Gastroesophageal sphincter (tissue), 4 donors: ENCODE measurements at regions not wholly inside any gene's neighbourhood (a gene's known extent, or its start where the extent isn't known, plus 50 kb on each side); places are given as distances from the start of the nearest gene placed in this dataset.

ENCODE experiments used
- ATAC-seq: fragments of 150-250 bp; one replicate; pipeline ENCODE4 v1.9.1; 2016; ENCODE audit warnings: mild to moderate bottlenecking, moderate library complexity
- H3K27ac ChIP-seq, 4 donors: fragments of 200-600 bp; sonication (generic) in 3 of 4; 1 replicate in 3 of 4; 2 replicates in 1 of 4; pipeline ENCODE4 v1.5.1; 2016 to 2019
- H3K27me3 ChIP-seq: fragments of 200-600 bp; sonication (generic); one replicate; pipeline ENCODE4 v1.5.1; 2019
- H3K36me3 ChIP-seq, 2 donors: fragments of 200-600 bp; sonication (generic); one replicate each; pipeline ENCODE4 v1.5.1; 2019; ENCODE audit warnings: control low read depth in 1 of 2
- H3K4me1 ChIP-seq, 3 donors: fragments of 200-600 bp; sonication (generic); 1 replicate in 2 of 3; 2 replicates in 1 of 3; pipeline ENCODE4 v1.5.1; 2016 to 2019; ENCODE audit warnings: control low read depth in 2 of 3
- H3K4me3 ChIP-seq, 2 donors: fragments of 200-600 bp; sonication (generic); one replicate each; pipeline ENCODE4 v1.5.1; 2019; ENCODE audit warnings: mild to moderate bottlenecking in 1 of 2, moderate library complexity in 1 of 2
- H3K9me3 ChIP-seq, 3 donors: fragments of 200-600 bp; sonication (generic); one replicate each; pipeline ENCODE4 v1.5.1; 2017 to 2019; ENCODE audit warnings: control low read depth in 2 of 3
- EP300 ChIP-seq: sonication (generic); formaldehyde crosslinking; IDR thresholded peaks from one replicate; pipeline ENCODE4 v1.6.1; 2017; ENCODE audit warnings: antibody characterized with exemption, mild to moderate bottlenecking
- POLR2A ChIP-seq, 2 donors: fragments of 450-650 bp; IDR thresholded peaks; one replicate each; pipeline ENCODE4 v1.6.1; 2017; ENCODE audit warnings: antibody characterized with exemption in 2 of 2, mild to moderate bottlenecking in 2 of 2, moderate library complexity in 1 of 2
- POLR2AphosphoS5 ChIP-seq: sonication (generic); formaldehyde crosslinking; IDR thresholded peaks from one replicate; pipeline ENCODE4 v1.6.1; 2017; ENCODE audit warnings: antibody characterized with exemption
- WGBS, 2 donors: methylation state at CpG; one replicate each; pipeline ENCODE4 v1.1.5; 2018; ENCODE audit warnings: low coverage in 1 of 2; 5-methylcytosine and 5-hydroxymethylcytosine counted together
- TF ChIP-seq, protein P1 (sequence below), 4 experiments: fragments of 200-600 bp in 2 of 4; fragments of 450-650 bp in 2 of 4; sonication (generic) in 1 of 4; IDR thresholded peaks; one replicate each; pipeline ENCODE4 v1.5.1; 2017 to 2019; ENCODE audit warnings: antibody characterized with exemption in 4 of 4, mild to moderate bottlenecking in 2 of 4, moderate library complexity in 2 of 4

DNA sequence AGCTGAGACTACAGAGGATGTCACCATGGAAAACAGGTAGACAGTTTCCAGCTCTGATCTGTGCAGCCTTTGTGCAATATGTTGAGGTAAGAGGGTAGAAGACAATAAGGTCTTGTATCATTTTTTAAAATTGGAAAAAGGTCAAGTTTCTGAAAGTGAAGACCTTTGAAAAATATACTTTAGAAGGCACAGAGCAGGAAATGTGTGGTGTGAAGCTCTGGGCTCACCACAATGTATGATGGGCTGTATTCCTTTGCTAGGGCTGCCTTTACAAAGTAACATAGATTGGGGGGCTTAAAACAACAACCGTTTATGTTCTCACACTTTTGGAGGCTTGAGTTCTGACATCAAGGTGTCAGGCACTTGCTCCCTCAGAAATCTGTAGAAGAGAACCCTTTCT is 514.3 kb upstream of the JARID2 start:
- no peak overlapping the region for H3K27ac ChIP-seq
- TF ChIP-seq EP300: no peak
- TF ChIP-seq, protein P1, sequence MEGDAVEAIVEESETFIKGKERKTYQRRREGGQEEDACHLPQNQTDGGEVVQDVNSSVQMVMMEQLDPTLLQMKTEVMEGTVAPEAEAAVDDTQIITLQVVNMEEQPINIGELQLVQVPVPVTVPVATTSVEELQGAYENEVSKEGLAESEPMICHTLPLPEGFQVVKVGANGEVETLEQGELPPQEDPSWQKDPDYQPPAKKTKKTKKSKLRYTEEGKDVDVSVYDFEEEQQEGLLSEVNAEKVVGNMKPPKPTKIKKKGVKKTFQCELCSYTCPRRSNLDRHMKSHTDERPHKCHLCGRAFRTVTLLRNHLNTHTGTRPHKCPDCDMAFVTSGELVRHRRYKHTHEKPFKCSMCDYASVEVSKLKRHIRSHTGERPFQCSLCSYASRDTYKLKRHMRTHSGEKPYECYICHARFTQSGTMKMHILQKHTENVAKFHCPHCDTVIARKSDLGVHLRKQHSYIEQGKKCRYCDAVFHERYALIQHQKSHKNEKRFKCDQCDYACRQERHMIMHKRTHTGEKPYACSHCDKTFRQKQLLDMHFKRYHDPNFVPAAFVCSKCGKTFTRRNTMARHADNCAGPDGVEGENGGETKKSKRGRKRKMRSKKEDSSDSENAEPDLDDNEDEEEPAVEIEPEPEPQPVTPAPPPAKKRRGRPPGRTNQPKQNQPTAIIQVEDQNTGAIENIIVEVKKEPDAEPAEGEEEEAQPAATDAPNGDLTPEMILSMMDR (IDR thresholded peaks at IDR 0.05): no peak
- TF ChIP-seq POLR2AphosphoS5: no peak
- TF ChIP-seq POLR2A (IDR thresholded peaks at IDR 0.05): no peak

DNA sequence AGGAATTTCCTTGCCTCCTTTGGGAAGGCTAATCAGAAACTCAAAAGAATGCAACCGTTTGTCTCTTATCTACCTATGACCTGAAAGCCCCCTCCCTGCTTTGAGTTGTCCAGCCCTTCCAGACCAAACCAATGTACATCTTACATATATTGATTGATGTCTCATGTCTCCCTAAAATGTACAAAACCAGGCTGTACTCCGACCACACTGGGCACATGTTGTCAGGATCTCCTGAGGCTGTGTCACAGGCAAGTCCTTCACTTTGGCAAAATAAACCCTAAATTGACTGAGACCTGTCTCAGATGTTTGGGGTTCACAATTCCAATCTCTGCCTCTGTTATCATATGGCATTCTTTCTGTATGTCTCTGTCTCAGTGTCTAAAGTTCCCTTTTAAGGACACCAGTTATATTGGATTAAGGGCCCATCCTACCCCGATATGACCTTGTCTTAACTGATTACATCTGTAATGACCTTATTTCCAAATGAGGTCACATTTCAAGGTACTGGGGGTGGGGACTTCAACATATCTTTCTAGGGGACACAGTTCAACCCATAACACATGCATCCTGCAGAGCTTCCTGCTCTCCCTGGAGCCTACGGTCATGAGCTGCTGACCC is 513.5 kb upstream of the JARID2 start:
- no peak overlapping the region for H3K4me3 ChIP-seq
- H3K9me3 ChIP-seq: no peaks in the 10 kb centered on the region
- WGBS, 2 donors: 64 to 74% methylated on average over 3 of the region's 4 CpGs
- no peaks in the 10 kb centered on the region for H3K27me3 ChIP-seq
- H3K4me1 ChIP-seq: peaks cover 0 to 6% (median 0%) of the 10 kb centered on the region in 3 donors
- TF ChIP-seq POLR2A (IDR thresholded peaks at IDR 0.05) (no peak), EP300 (no peak), POLR2AphosphoS5 (no peak)
- TF ChIP-seq, protein P1 (IDR thresholded peaks at IDR 0.05): no peak
- H3K36me3 ChIP-seq: no peaks in the 10 kb centered on the region
- no peak for ATAC-seq
- no peak overlapping the region for H3K27ac ChIP-seq

More for the DNA sequence above, 514.3 kb upstream of the JARID2 start:
- 75 to 100% methylated on average over 1 of the region's 1 CpG for WGBS, 2 donors
- Histone ChIP-seq H3K9me3 (no peaks in the 10 kb centered on the region), H3K36me3 (no peaks in the 10 kb centered on the region), H3K4me1 (peaks cover 0 to 6% (median 0%) of the 10 kb centered on the region in 3 donors), H3K27me3 (no peaks in the 10 kb centered on the region), H3K4me3 (no peak overlapping the region)
- ATAC-seq: no peak

DNA sequence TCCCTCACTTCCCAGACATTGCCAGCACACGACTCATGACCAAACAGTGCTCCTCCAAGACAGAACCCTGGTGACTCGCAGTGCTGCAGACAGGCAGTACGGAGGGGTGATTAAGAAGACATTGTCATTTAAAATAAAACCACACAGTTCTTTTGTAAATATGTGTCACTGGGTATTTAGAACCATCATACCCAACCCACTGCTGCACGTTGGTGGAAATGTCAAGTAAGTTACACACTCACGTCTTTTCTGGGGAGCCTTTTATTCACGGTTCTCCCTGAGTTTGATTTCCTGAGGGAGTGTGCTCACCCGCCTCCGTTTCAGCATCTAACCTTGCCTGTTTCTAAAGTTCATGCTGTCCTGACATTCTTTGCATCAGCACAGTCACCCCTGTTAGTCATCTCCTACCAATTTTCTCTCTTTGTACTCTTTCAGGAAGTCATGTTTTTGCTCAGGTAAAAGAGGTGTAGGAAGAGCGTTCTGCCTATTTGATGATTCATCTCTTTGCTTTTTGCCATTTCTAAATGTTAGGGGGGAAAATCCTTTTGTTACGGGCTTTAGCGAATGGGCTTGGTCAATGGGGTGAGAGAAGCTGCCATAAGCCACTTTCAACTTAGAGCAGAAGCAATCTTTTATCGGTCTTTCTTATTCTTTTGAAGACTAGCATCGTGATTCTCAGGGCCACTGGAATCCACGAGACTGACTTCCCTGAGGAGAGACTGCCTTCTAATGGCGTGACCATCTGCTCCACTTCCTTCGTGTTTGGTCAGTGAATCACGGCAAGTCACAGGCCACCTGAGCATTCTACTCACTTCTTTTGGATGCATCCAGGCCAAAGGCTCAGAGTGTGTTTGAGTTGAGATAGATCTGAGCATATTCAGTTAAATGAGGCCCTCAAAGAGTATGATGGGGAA is 512.8 kb upstream of the JARID2 start:
- Histone ChIP-seq H3K4me3 (no peak overlapping the region), H3K9me3 (no peaks in the 10 kb centered on the region), H3K4me1 (peaks cover 0 to 6% (median 0%) of the 10 kb centered on the region in 3 donors), H3K27ac (no peak overlapping the region), H3K27me3 (no peaks in the 10 kb centered on the region), H3K36me3 (no peaks in the 10 kb centered on the region)
- TF ChIP-seq POLR2AphosphoS5 (no peak), EP300 (no peak), POLR2A (IDR thresholded peaks at IDR 0.05) (no peak)
- TF ChIP-seq, protein P1 (IDR thresholded peaks at IDR 0.05): no peak
- ATAC-seq: no peak
- 81 to 82% methylated on average over 11 to 13 of the region's 17 CpGs for WGBS, 2 donors

DNA sequence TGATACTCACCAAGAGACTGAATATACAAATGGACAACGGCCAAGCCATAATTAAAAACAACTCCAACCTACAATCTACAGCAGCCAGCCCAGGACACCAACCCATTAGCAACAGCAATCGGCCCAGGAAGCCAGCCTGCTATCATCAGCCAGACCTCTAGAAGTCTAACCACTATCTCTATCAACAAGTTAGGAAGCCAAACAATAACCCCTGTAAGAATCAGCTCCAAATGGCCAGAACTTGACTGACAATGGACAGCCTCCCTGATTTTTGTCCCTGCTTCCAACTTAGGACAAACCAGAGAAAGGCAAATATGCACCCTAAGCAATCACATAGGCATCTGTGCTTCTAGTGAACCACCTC is 511.8 kb upstream of the JARID2 start:
- WGBS, 2 donors: 83% methylated on average over 1 to 2 of the region's 2 CpGs
- Histone ChIP-seq H3K36me3 (no peaks in the 10 kb centered on the region), H3K4me1 (peaks cover 0 to 6% (median 0%) of the 10 kb centered on the region in 3 donors), H3K27me3 (no peaks in the 10 kb centered on the region), H3K27ac (no peak overlapping the region), H3K9me3 (no peaks in the 10 kb centered on the region), H3K4me3 (no peak overlapping the region)
- TF ChIP-seq POLR2AphosphoS5 (no peak), POLR2A (IDR thresholded peaks at IDR 0.05) (no peak), EP300 (no peak)
- TF ChIP-seq, protein P1 (IDR thresholded peaks at IDR 0.05): no peak
- no peak for ATAC-seq
